ELR (cell line): ENCODE measurements at regions not wholly inside any gene's neighbourhood (a gene's known extent, or its start where the extent isn't known, plus 50 kb on each side); places are given as distances from the start of the nearest gene placed in this dataset.
"Not testable (repeated sequence)": the region's sequence is repeated elsewhere in the genome, so short reads cannot be mapped to it uniquely, and the experiment has no call there.

Experiments
- DNase-seq: peaks from one replicate; pipeline ENCODE4 v3.0.0-alpha.2; 2015; ENCODE audit warnings: low read depth

GRCh38 chr3:80618295-80619256 lies 850.8 kb upstream of the ROBO1 start:
- DNase-seq = no peak

- no peak for DNase-seq
Measured at GRCh38 chr3:80612366-80612765, 844.6 kb upstream of the ROBO1 start.

- DNase-seq = not testable (repeated sequence)
Measured at GRCh38 chr3:80608072-80608471, 840.3 kb upstream of the ROBO1 start.

DNA sequence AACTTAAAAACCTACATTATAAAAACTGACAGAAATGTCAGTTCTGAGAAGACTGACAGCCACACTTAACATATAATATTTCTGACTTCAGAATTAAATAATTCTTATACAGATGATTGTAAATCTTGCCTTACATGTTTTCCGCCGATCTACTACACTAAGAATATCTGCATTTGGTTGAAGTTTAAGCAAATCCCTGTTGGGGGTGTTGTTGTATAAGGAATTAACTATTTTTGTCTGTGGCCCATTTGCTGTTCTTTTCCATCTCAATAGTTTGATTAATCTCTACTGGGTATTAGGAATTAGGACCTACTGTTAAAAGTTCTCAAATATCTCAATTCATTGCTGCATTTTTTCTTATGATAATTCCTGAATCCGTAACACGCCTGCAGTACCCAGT lies 838.3 kb upstream of the ROBO1 start:
- DNase-seq = peak; percentile 22

DNA sequence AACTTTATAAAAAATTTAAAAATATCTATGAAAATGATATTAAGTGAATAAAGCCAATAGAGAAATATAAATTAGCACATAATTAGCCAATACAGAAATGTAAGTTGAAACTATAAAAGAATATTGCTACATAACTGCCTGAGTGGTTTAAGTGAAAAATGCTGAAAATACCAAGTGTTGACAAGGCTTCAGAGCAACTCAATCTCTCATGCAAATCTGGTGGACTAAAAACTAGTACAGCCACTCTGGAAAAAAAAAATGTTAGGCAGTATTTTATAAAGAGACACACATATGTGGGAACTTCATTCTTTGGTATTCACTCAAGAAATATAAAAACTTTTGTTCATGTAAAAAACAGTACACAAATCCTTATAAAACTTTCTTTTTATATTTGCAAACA lies 833.7 kb upstream of the ROBO1 start:
- no peak for DNase-seq

DNA sequence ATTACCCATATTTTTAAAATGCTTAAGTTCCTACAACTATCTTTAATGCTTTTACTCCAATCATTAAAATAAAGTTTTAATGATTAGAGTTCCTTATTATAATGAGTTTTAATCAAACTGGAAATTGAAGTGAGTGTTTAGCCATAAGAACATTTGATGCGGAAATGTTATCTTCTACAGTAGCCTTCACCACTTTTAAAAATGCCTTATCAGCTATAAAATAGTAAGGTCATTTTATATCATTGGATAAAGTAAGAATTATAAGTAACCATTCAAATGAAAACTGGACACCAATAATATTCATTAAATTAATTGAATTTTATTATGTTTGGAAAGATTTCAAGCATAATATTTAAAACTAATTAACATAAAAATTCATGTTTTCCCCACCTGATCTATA lies 825.0 kb upstream of the ROBO1 start:
- no peak for DNase-seq

DNA sequence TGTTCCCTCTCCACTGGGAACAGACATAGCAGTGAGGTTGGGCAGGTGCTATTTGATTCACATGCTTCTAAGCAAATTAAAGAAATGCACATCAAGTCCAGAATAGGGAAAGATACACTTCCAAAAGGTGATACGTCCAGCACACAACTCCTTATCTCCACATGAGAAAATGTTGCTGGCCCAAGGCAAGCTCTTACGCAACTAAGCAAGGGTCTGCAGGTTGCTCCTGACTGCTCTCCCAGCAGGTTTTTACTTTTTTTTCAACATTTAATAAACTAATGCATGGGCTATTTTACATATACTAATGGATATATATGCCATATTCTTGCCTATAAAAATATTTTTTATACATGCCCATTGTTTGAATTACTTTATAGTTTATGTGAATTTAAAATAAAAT lies 818.5 kb upstream of the ROBO1 start:
- DNase-seq = no peak

GRCh38 chr3:80580146-80580545 lies 812.3 kb upstream of the ROBO1 start:
- DNase-seq = no peak

DNA sequence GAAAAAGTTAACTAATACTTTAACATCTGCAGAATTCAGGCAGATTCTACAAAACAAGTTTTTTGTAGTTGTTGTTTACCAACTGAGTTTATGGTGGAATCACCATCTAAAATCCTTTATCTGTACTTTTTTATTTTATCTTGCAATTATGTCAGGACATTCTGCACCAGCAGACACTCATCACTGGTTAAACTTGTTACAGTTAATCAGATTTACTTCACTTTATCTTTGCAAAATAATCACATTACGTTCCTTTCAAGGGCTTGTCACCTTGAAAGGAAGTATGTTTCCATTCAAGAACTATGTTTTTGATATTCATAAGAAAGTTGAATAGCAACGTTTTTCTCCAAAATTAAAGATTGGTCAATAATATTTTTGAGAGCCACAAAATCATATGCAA lies 796.6 kb upstream of the ROBO1 start:
- DNase-seq = no peak

DNA sequence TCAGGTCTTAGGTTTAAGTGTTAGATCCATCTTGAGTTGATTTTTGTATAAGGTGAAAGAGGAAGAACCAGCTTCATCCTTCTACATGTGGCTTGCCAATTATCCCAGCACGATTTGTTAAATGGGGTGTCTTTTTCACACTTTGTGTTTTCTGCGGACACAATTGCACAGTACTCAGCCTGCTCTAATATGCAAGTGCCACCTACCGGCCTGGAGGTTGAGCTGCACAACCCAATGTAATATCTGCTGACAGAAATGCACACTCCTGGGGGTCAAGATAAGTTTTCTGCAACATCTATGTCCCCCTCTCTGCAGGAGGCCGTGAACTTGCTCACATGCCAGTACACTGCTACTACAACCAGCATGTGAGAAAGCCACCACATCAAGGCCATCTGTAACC lies 791.9 kb upstream of the ROBO1 start:
- no peak for DNase-seq

DNA sequence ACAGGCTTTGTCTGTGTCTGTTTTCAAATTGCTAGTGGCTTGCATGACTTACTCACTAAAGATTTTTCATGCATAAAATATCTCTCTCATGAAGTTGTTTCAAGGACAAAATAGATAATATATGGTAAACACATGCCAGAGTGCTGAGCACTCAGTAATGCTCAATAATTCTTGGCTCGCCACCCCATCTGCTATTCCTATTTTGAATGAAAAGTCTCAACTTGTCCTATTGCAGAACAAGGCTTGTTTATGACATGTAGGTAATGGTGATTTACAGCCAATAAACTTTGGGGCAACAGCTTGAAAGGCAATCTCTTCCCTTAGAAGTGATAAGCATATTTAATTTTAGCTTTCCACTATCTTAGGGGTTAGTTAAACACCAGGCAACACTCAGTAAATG lies 789.0 kb upstream of the ROBO1 start:
- no peak for DNase-seq

- no peak for DNase-seq
Measured at GRCh38 chr3:80554304-80554703, 786.5 kb upstream of the ROBO1 start.

DNA sequence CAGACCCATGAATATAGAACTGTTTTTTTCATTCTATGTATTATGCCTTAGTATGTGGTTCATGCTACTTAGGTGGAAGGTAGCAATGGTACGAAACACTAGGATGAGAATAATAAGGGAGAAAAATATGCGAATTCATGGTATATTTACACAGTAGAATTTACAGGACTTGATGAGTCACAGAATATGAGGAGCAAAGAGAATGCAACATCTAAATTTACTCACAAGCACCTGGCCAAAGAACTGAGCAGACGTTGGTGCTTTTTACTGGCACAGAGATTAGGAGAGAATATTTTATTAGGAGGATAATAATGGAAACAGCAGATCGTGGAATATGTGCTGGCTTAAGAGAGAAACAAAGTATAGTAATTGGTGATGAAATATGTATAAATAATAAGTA lies 785.4 kb upstream of the ROBO1 start:
- peak; percentile 47 for DNase-seq

GRCh38 chr3:80550174-80550573 lies 782.4 kb upstream of the ROBO1 start:
- no peak for DNase-seq

DNA sequence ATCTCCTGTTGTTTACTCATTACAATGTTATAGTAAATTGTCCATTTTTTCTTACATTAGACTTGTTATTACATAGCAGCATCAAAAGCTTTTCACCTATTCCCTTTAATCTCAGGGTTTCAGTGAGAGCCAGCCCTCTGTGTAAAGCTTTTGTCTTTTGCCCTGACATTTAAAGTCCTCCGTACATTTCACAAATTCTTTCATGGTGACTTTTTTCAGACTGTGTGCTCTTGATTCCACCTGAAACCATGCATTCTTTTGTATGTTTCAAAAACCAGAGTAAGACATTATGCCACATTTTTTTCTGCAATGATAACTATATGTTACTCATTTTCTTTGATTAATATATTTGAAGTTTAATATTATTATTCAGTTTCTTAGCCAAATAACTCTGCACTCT lies 781.4 kb upstream of the ROBO1 start:
- no peak for DNase-seq

- no peak for DNase-seq
Measured at GRCh38 chr3:80543154-80543553, 775.4 kb upstream of the ROBO1 start.

DNA sequence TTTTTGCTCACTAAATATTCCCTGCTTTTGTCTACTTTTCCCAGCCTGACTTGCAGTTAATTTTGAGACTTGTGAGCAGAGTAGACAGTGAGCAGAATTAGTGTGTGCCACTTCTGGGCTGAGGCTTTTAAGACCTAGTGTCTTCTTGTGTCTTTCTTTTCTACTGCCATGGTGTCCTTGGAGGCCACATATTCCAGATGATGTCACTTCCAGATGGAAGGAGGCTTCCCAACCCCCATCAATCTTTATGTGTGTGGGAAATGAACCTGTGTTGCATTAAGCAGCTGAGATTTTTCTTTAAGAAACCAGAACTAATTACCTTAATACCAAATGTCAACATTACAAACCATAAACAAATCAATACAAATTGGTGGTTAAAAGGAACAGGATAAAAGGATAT lies 774.7 kb upstream of the ROBO1 start:
- no peak for DNase-seq

DNA sequence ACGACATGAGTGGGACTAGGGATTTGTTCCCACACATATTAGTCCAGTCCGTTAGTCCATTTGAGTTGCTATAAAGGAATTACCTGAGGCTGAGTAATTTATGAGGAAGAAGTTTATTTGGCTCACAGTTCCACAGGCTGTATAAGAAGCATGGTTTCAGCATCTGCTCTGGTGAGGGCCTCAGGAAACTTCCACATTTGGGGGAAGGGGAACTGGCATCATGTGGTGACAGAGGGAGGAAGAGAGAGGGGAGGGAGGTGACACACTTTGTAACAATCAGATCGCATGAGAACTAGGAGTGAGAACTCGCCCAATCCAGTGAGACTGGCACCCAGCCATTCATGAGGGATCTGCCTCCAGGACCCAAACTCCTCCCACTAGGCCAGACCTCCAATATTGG lies 769.9 kb upstream of the ROBO1 start:
- DNase-seq = no peak

- DNase-seq = no peak
Measured at GRCh38 chr3:80535286-80535685, 767.5 kb upstream of the ROBO1 start.

- peak; percentile 51 for DNase-seq
Measured at GRCh38 chr3:80533553-80533952, 765.8 kb upstream of the ROBO1 start.

DNA sequence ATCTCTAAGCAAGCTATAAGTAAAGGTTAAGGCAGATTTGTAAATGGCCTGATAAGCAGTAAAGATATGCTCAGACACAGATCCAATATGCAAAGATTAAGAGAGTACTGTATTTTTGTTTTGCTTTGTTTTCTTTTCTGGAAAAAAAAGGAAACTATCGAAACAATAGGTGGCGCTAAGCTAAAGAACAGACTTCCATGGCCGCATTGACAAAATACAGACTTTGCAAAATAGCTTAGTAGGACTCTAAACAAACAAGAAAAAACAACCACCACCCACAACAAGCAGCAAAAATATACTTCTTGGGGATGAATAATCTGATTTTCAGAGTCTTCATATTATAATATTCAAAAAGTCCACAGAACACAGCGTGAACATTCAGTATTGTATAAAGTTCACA lies 758.4 kb upstream of the ROBO1 start:
- peak; percentile 12 for DNase-seq

- no peak for DNase-seq
Measured at GRCh38 chr3:80521081-80521480, 753.3 kb upstream of the ROBO1 start.

DNA sequence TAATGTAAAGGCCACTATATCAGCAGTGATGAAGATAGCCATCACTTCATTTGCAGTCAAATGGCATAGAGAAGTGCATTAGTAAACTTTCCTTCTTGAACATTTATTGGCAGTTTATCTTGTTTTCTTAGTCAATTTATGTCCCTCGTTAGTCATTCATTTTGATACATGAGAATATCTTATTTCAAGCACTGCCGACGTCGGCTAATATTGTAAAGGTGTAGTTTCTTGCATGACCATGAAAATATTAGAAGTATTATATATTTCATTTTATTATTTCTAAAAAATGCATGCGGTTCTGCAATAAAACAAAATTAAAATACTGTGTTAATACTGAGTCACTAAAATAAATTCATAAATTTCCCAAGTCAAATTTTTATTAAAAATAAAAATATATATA lies 751.6 kb upstream of the ROBO1 start:
- no peak for DNase-seq

DNA sequence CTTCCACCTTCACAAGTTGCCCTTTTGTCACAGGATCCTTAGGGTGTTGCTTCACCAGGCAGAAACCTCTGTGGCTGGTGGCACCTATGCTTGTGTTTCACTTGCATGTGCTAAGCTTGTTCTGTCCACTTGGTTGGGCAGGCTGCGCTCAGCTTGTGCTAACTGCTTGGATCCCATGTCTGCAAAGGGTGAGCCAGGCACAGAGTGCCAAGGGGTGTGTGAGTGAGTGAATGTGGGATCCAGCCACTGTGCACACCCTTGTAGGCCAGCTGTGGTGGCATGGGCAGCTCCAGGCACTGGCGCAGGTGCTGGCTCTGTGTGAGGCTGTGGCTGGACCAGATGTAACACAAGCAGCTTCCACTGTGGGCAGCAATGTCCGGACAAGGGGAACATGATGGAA lies 728.7 kb upstream of the ROBO1 start:
- no peak for DNase-seq
